SKM-1 (cell line): ENCODE measurements at regions not wholly inside any gene's neighbourhood (a gene's known extent, or its start where the extent isn't known, plus 50 kb on each side); places are given as distances from the start of the nearest gene placed in this dataset.

Experiments used
- DNase-seq: peaks from one replicate; lab custom pipeline; 2025; ENCODE audit not compliant: unreplicated experiment; lab: John Stamatoyannopoulos, UW

- DNase-seq: no peak
Observed at GRCh38 chr1:60470246-60470645, 396.7 kb upstream of the C1orf87 start.

- no peak for DNase-seq
Observed at GRCh38 chr1:60463786-60464185, 390.2 kb upstream of the C1orf87 start.

- DNase-seq: no peak
Observed at GRCh38 chr1:60463146-60463545, 389.6 kb upstream of the C1orf87 start.

DNA sequence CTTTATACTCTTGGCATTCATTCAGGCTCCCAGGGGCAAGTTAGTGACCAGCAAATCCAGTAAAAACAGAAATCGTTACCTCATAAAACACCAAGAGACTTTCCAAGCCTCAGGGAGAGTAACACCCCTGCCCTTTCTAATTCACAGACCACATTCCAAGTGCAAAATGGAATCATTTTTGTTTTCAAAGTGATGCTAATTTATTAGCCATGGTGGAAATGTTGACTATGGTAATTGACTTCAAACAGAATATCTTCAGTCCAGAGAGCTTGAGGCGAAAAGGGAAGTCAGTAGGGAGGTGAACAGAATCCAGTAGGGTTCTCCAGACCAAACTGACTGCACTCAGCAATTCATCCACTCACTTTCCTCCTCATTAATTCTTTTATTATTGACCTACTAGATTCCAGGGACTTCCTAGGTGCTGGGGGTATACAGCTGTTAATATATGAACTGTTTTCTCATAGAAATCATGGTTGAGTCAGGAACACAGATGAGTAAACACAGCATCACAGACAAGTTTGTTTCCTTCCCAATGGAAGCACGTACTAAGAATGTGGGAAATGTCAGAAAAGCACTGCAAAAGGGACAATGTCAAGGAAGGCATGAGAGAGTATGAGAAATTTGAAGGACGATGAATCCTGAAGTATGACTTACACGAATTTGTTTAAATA is 388.5 kb upstream of the C1orf87 start:
- no peak for DNase-seq

DNA sequence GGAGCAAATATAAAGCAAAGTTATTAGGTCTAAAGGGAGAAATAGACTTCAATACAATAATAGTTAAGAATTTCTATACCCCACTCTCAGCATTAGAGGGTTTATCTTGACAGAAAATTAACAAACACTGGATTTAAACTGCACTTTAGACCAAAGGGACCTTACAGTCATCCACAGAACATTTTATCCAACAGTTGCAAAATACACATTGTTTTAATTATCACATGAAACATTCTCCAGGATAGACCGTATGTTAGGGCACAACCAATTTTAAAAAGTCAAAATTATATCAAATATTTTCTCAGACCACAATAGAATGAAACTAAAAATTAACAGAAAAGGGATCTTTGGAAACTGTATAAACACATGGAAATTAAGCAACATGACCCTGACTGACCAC is 384.5 kb upstream of the C1orf87 start:
- no peak for DNase-seq

- DNase-seq: no peak
Observed at GRCh38 chr1:60449876-60450275, 376.3 kb upstream of the C1orf87 start.

- DNase-seq: no peak
Observed at GRCh38 chr1:60448850-60449249, 375.3 kb upstream of the C1orf87 start.

- no peak for DNase-seq
Observed at GRCh38 chr1:60444680-60445079, 371.1 kb upstream of the C1orf87 start.

DNA sequence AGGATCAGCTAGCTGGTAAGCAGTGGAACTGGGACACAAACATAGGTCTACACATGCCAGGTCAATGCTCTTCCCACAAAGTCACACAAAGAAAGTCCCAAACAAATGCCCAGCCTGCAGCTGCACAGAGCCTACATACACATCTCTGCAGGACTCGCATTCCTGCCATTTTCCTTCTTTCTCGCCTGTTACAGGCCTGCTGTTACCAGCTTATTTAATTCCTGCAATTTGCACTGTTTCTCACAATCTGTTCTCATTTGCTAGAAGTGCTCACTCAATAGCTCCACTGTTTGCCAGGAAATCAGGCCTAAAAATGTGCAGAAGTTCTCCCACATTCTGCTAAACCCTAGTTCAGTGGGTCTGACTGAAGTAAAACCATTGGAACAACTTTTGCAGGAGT is 362.6 kb upstream of the C1orf87 start:
- DNase-seq: no peak

DNA sequence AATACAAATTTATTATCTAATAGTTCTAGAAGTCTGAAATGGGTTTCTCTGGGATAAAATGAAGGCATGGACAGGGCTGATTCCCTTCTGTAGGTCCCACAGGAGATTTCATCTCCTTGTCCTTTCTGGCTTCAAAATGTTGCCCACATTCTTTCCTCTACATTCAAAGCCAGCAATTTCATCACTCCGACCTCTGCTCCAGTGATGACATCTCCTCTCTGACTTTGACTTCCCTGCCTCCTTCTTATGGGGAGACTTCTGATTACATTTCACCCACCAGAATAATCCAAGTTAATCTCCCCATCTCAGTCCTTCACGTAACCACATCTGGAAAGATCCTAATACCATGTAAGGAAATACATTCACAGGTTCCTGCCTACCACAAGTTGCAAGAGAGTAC is 358.0 kb upstream of the C1orf87 start:
- no peak for DNase-seq

GRCh38 chr1:60430375-60430774 is 356.8 kb upstream of the C1orf87 start:
- DNase-seq: no peak

GRCh38 chr1:60428127-60428526 is 354.6 kb upstream of the C1orf87 start:
- no peak for DNase-seq

GRCh38 chr1:60427701-60428100 is 354.1 kb upstream of the C1orf87 start:
- no peak for DNase-seq

- DNase-seq: no peak
Observed at GRCh38 chr1:60427194-60427593, 353.6 kb upstream of the C1orf87 start.

GRCh38 chr1:60425528-60425927 is 352.0 kb upstream of the C1orf87 start:
- DNase-seq: no peak

- DNase-seq: no peak
Observed at GRCh38 chr1:60423146-60423780, 349.7 kb upstream of the C1orf87 start.

GRCh38 chr1:60421965-60422364 is 348.4 kb upstream of the C1orf87 start:
- no peak for DNase-seq

GRCh38 chr1:60419023-60419422 is 345.5 kb upstream of the C1orf87 start:
- DNase-seq: no peak

DNA sequence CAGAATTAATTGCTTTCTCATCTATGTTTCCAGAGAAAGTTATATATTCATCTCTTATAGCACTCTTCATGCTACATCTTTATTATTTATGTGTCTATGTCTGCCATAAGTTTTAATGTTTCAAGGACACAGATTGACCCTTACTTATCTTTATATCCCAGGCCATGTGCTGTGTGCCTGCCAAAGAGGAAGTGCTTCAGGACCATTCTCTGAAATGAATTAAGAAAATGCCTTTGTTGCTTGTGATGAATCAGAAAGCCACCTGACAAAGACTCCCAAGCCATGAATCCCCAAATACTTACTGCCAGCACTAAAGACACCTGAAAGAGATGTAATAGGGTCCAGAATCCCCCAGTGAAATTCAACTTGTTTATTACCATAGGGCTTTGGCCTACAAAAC is 342.1 kb upstream of the C1orf87 start:
- no peak for DNase-seq

- DNase-seq: no peak
Observed at GRCh38 chr1:60413091-60413490, 339.5 kb upstream of the C1orf87 start.

GRCh38 chr1:60411591-60411990 is 338.0 kb upstream of the C1orf87 start:
- no peak for DNase-seq

- DNase-seq: no peak
Observed at GRCh38 chr1:60402816-60403215, 329.2 kb upstream of the C1orf87 start.

- no peak for DNase-seq
Observed at GRCh38 chr1:60402216-60402615, 328.6 kb upstream of the C1orf87 start.
